ENCODE measurements at regions not wholly inside any gene's neighbourhood (a gene's known extent, or its start where the extent isn't known, plus 50 kb on each side); places are given as distances from the start of the nearest gene placed in this dataset.

DNA sequence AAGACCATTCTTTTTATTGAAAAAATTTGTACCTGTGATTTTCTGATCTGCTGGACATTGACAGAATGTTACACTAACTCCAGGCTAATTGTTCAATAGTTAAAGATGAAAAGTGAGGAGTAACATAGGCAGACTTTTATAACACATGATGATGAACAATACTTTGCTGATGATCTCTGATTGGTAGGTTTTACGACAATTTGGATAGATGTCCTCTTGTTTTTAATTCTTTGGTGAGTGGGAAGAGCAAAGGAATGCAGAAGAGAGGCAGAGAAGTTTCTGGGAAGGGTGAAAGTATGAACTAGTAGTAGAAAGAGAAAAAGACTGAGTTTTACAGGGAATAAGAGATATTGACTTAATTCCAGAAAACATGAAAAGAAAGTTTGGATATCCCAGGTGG, 267.3 kb upstream of the HAND2 start:
- no peak overlapping the region for H3K27ac ChIP-seq
- TF ChIP-seq, protein P1, sequence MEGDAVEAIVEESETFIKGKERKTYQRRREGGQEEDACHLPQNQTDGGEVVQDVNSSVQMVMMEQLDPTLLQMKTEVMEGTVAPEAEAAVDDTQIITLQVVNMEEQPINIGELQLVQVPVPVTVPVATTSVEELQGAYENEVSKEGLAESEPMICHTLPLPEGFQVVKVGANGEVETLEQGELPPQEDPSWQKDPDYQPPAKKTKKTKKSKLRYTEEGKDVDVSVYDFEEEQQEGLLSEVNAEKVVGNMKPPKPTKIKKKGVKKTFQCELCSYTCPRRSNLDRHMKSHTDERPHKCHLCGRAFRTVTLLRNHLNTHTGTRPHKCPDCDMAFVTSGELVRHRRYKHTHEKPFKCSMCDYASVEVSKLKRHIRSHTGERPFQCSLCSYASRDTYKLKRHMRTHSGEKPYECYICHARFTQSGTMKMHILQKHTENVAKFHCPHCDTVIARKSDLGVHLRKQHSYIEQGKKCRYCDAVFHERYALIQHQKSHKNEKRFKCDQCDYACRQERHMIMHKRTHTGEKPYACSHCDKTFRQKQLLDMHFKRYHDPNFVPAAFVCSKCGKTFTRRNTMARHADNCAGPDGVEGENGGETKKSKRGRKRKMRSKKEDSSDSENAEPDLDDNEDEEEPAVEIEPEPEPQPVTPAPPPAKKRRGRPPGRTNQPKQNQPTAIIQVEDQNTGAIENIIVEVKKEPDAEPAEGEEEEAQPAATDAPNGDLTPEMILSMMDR (IDR thresholded peaks at IDR 0.05): no peak
- no peaks in the 10 kb centered on the region for H3K4me1 ChIP-seq
- H3K4me3 ChIP-seq: no peak overlapping the region
- H3K36me3 ChIP-seq: no peaks in the 10 kb centered on the region
- intact Hi-C loops (cut with DNase I): no loop called here
- no peaks in the 10 kb centered on the region for H3K27me3 ChIP-seq
- ATAC-seq (no peak), DNase-seq (no peak)
- peaks cover 0 to 2% of the 10 kb centered on the region in 2 donors for H3K9me3 ChIP-seq

GRCh38 chr4:173794662-173795061, 264.6 kb upstream of the HAND2 start:
- Histone ChIP-seq H3K4me1 (no peaks in the 10 kb centered on the region), H3K36me3 (no peaks in the 10 kb centered on the region), H3K27me3 (no peaks in the 10 kb centered on the region), H3K27ac (no peak overlapping the region), H3K9me3 (peaks cover 0 to 2% of the 10 kb centered on the region in 2 donors), H3K4me3 (no peak overlapping the region)
- intact Hi-C loops (cut with DNase I): no loop called here
- TF ChIP-seq, protein P1 (IDR thresholded peaks at IDR 0.05): no peak
- ATAC-seq (no peak), DNase-seq (no peak)

DNA sequence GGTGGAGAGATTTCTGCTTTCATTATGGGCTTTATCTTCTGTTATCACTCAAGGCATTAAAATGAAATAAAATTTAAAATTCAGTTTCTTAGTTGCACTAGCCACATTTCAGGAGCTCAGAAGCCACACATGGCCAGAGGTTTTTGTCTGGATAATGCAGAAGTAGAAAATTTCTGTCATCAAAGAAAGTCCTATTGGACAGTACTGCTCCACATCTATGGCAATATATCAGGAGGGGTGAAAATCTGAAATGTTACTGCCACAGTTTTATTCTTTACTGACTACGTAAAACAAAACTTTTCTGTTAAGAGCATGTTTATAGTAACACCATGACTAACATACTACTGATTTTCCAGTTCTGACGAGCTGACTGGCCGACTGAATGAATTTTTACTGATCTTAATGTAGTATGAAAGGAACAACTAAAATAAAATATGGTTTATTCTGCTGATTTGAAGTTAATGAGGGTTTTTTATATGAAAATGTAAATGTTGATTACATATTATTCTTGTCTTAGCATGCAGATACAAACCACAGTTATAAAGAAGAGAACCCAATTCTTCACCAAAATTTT, 264.0 kb upstream of the HAND2 start:
- intact Hi-C loops (cut with DNase I): no loop called here

DNA sequence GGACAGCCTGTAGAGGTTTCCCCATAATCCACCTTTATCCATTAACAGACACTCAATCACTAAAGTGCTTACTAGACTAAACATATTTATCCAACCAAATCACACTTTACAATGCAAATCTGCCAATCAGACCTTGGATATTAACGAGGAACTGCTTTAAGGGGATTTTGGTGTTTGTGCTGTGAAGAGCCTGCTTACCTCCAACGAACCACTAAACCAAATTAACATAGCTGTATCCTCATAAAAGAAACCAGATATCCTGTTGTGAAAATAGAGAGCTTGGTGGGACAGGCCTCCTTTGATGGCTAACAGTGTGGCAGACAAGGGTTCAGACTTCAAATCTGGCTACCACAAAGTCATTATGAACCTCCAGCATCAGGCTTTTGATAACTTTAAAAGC, 252.6 kb upstream of the HAND2 start:
- TF ChIP-seq, protein P1 (IDR thresholded peaks at IDR 0.05): no peak
- H3K27ac ChIP-seq: no peak overlapping the region
- no peak overlapping the region for H3K4me3 ChIP-seq
- no peaks in the 10 kb centered on the region for H3K36me3 ChIP-seq
- DNase-seq (no peak), ATAC-seq (no peak)
- peaks cover 0 to 9% of the 10 kb centered on the region in 2 donors for H3K9me3 ChIP-seq
- H3K4me1 ChIP-seq: no peaks in the 10 kb centered on the region
- intact Hi-C loops (cut with DNase I): no loop called here
- H3K27me3 ChIP-seq: no peaks in the 10 kb centered on the region

More for the DNA sequence above, 264.0 kb upstream of the HAND2 start:
- ATAC-seq: no peak
- no peaks in the 10 kb centered on the region for H3K4me1 ChIP-seq
- TF ChIP-seq, protein P1 (IDR thresholded peaks at IDR 0.05): no peak
- H3K27me3 ChIP-seq: no peaks in the 10 kb centered on the region
- peaks cover 0 to 2% of the 10 kb centered on the region in 2 donors for H3K9me3 ChIP-seq
- H3K27ac ChIP-seq: no peak overlapping the region
- no peaks in the 10 kb centered on the region for H3K36me3 ChIP-seq
- H3K4me3 ChIP-seq: no peak overlapping the region
- DNase-seq: no peak

GRCh38 chr4:173777921-173778320, 247.9 kb upstream of the HAND2 start:
- Histone ChIP-seq H3K27me3 (no peaks in the 10 kb centered on the region), H3K4me3 (no peak overlapping the region), H3K36me3 (no peaks in the 10 kb centered on the region), H3K4me1 (no peaks in the 10 kb centered on the region), H3K27ac (no peak overlapping the region), H3K9me3 (peaks cover 0 to 11% of the 10 kb centered on the region in 2 donors)
- intact Hi-C loops (cut with DNase I): no loop called here
- DNase-seq: no peak
- no peak for ATAC-seq
- TF ChIP-seq, protein P1 (IDR thresholded peaks at IDR 0.05): no peak
